Neural progenitor cell (in vitro differentiated cells): ENCODE measurements at regions not wholly inside any gene's neighbourhood (a gene's known extent, or its start where the extent isn't known, plus 50 kb on each side); places are given as distances from the start of the nearest gene placed in this dataset.

Experiments
- EZH2 ChIP-seq: fragments of 200-600 bp; sonication (generic); IDR thresholded peaks from 2 replicates; pipeline ENCODE4 v1.6.1; 2017; ENCODE audit warnings: antibody characterized with exemption, mild to moderate bottlenecking, moderate library complexity
- EZH2phosphoT487 ChIP-seq: fragments of 200-600 bp; sonication (generic); IDR thresholded peaks from 2 replicates; pipeline ENCODE4 v1.6.1; 2017; ENCODE audit warnings: antibody characterized with exemption
- TF ChIP-seq, protein P1 (sequence below): fragments of 200-600 bp; sonication (generic); IDR thresholded peaks from 2 replicates; pipeline ENCODE4 v1.5.1; 2017; ENCODE audit warnings: antibody characterized with exemption, mild to moderate bottlenecking

DNA sequence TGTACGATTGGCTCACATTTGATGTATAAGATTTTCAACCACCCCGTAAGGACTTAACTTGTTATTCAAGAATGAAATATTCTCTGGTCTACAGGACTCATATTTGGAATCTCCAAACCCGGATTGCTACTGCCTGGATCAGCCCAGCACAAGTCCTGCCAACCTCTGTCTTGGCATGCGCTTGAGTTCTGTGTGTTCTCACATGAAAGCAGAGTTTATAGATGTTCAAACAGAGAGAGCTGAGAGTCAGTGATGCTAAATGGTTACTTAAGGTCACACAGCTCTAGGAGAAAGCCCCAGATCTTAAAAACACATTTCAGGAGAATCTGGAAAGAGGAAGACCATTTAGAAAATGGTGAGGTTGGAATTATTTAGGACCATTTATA lies 268.0 kb upstream of the TBL1XR1 start:
- TF ChIP-seq, protein P1, sequence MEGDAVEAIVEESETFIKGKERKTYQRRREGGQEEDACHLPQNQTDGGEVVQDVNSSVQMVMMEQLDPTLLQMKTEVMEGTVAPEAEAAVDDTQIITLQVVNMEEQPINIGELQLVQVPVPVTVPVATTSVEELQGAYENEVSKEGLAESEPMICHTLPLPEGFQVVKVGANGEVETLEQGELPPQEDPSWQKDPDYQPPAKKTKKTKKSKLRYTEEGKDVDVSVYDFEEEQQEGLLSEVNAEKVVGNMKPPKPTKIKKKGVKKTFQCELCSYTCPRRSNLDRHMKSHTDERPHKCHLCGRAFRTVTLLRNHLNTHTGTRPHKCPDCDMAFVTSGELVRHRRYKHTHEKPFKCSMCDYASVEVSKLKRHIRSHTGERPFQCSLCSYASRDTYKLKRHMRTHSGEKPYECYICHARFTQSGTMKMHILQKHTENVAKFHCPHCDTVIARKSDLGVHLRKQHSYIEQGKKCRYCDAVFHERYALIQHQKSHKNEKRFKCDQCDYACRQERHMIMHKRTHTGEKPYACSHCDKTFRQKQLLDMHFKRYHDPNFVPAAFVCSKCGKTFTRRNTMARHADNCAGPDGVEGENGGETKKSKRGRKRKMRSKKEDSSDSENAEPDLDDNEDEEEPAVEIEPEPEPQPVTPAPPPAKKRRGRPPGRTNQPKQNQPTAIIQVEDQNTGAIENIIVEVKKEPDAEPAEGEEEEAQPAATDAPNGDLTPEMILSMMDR = no peak
- TF ChIP-seq EZH2 (no peak), EZH2phosphoT487 (no peak)
